Activated CD4-positive, alpha-beta T cell treated with anti-CD3 and anti-CD28 coated beads, Interleukin-2, amount 10 ng/mL, durations not matched to agents 24 days and 14 days (primary cell): ENCODE measurements at regions not wholly inside any gene's neighbourhood (a gene's known extent, or its start where the extent isn't known, plus 50 kb on each side); places are given as distances from the start of the nearest gene placed in this dataset.

Experiments used
- DNase-seq: peaks from one replicate; pipeline ENCODE4 v3.0.0; 2022
- H3K27ac Mint-ChIP-seq: one replicate; pipeline ENCODE4 v1.8.0; 2022; ENCODE audit warnings: mild to moderate bottlenecking, mixed read lengths
- H3K27me3 Mint-ChIP-seq: one replicate; pipeline ENCODE4 v1.8.0; 2022; ENCODE audit warnings: mixed read lengths
- H3K36me3 Mint-ChIP-seq: one replicate; pipeline ENCODE4 v1.8.0; 2022; ENCODE audit warnings: low read depth, mild to moderate bottlenecking, mixed read lengths
- H3K4me1 Mint-ChIP-seq: one replicate; pipeline ENCODE4 v1.8.0; 2021; ENCODE audit warnings: mixed read lengths
- H3K4me3 Mint-ChIP-seq: one replicate; pipeline ENCODE4 v1.8.0; 2022; ENCODE audit warnings: mild to moderate bottlenecking, moderate library complexity, mixed read lengths
- H3K9me3 Mint-ChIP-seq: one replicate; pipeline ENCODE4 v1.8.0; 2021; ENCODE audit warnings: mixed read lengths
- intact Hi-C: fragments of 100-400 bp; cut with micrococcal nuclease; formaldehyde crosslinking; loops from one replicate; pipeline ENCODE4 v1.15.1; 2023

DNA sequence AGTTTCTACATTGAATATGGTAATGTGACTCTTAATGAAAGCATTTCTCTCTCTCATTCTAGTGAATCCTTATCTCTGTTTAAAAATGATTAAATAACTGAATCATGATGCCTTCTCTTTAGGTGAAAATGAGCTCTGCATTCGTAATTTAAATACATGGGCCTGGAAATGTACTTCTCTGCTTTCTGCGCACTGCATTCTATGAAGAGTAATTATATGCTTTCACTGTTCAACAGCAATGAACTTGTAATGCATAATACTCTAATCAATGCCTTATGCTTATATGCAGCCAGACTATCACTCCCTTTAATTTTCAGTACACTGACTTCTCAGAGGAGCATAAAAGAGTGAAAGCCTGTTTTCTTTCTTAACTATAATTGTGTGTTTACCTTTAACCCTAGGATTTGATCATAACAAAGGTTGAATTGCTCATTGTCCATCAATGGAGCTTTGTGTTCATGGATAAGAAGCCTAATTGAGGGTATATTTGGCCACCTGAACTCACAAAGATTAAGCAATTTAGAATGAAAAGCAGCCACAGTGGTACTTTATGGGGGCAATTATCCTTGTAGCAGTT lies 330.8 kb upstream of the PDZRN3 start:
- H3K27ac Mint-ChIP-seq = no peak overlapping the region
- no peaks in the 10 kb centered on the region for H3K36me3 Mint-ChIP-seq
- H3K27me3 Mint-ChIP-seq = no peaks in the 10 kb centered on the region
- H3K4me3 Mint-ChIP-seq = no peak overlapping the region
- H3K4me1 Mint-ChIP-seq = no peaks in the 10 kb centered on the region
- no peak for DNase-seq
- intact Hi-C loops = no loop called here
- H3K9me3 Mint-ChIP-seq = peaks cover 7% of the 10 kb centered on the region

GRCh38 chr3:73954506-73954905 lies 329.8 kb upstream of the PDZRN3 start:
- intact Hi-C loops = no loop called here

DNA sequence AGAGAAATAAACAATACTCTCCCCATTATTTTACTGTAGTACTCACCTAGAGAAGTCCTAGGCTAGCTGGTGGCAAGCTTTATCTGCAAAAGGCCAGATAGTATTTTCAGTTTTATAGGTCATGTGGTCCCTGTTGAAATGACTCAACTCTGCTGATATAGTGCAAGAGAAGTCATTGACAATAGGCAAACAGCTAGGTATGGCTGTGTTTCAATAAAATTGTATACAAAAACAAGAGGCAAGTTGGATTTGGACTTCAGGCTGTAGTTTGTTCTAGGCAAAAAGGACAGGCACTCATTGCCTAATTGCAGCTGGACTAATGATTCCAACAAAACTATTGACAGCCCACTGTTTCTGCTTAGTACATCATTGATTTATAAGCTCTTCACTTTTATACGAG lies 328.0 kb upstream of the PDZRN3 start:
- no peak overlapping the region for H3K27ac Mint-ChIP-seq
- no peaks in the 10 kb centered on the region for H3K9me3 Mint-ChIP-seq
- no peak for DNase-seq
- H3K4me3 Mint-ChIP-seq = no peak overlapping the region
- intact Hi-C loops = no loop called here
- no peaks in the 10 kb centered on the region for H3K36me3 Mint-ChIP-seq
- H3K4me1 Mint-ChIP-seq = no peaks in the 10 kb centered on the region
- H3K27me3 Mint-ChIP-seq = no peaks in the 10 kb centered on the region

More at GRCh38 chr3:73954506-73954905, 329.8 kb upstream of the PDZRN3 start:
- DNase-seq = no peak
- Mint-ChIP-seq H3K36me3 (no peaks in the 10 kb centered on the region), H3K4me3 (no peak overlapping the region), H3K4me1 (no peaks in the 10 kb centered on the region), H3K27ac (no peak overlapping the region), H3K27me3 (no peaks in the 10 kb centered on the region), H3K9me3 (peaks cover 7% of the 10 kb centered on the region)

- H3K27ac Mint-ChIP-seq = no peak overlapping the region
- no peaks in the 10 kb centered on the region for H3K9me3 Mint-ChIP-seq
- no peak for DNase-seq
- intact Hi-C loops = no loop called here
- H3K27me3 Mint-ChIP-seq = no peaks in the 10 kb centered on the region
- H3K36me3 Mint-ChIP-seq = no peaks in the 10 kb centered on the region
- H3K4me3 Mint-ChIP-seq = no peak overlapping the region
- no peaks in the 10 kb centered on the region for H3K4me1 Mint-ChIP-seq
Observed at GRCh38 chr3:73950865-73951558, 326.3 kb upstream of the PDZRN3 start.

DNA sequence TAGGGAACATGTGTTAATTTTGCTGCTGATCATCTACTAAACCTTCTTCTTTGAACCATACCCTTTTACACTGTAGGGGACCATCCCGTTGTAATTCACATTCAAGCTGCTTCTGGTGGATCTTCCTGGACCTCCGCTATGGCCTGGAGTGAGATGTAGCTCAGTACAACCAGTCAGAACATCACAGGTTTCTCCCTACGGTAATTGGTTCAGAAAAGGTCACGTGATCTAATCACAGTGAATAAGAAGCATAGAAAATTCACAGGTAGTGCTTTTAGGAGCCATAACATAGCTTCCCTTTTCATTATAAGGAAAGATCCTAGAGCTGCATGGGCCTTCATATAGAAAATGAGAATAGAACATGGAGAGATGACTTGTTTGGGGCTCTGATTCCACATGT lies 320.8 kb upstream of the PDZRN3 start:
- Mint-ChIP-seq H3K27ac (no peak overlapping the region), H3K4me3 (no peak overlapping the region), H3K36me3 (no peaks in the 10 kb centered on the region), H3K27me3 (no peaks in the 10 kb centered on the region), H3K9me3 (peaks cover 7% of the 10 kb centered on the region), H3K4me1 (no peaks in the 10 kb centered on the region)
- intact Hi-C loops = no loop called here
- no peak for DNase-seq

DNA sequence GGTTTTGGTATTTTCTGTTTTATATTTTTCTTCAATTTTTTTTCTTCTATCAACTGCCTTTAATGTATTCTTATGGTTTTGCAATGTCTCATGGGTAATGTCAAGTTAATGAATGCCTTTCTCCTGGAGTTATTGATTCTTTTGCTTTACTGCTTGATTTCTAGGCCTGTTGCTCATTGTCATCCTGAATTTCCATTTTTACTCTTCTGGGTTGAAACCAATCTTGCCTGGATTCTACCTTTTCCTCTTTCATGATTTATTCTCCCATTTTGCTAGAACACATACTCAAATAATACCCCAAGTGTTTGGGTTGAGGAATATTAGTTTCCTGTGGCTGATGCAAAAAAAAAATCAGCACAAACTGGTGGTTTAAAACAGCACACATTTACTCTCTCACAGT lies 315.2 kb upstream of the PDZRN3 start:
- no peaks in the 10 kb centered on the region for H3K4me1 Mint-ChIP-seq
- H3K36me3 Mint-ChIP-seq = no peaks in the 10 kb centered on the region
- no peak overlapping the region for H3K4me3 Mint-ChIP-seq
- H3K27me3 Mint-ChIP-seq = no peaks in the 10 kb centered on the region
- H3K9me3 Mint-ChIP-seq = peaks cover 7% of the 10 kb centered on the region
- intact Hi-C loops = no loop called here
- DNase-seq = no peak
- no peak overlapping the region for H3K27ac Mint-ChIP-seq

GRCh38 chr3:73933585-73933984 lies 308.8 kb upstream of the PDZRN3 start:
- no peak for DNase-seq
- no peak overlapping the region for H3K4me3 Mint-ChIP-seq
- H3K4me1 Mint-ChIP-seq = no peaks in the 10 kb centered on the region
- no peaks in the 10 kb centered on the region for H3K36me3 Mint-ChIP-seq
- no peaks in the 10 kb centered on the region for H3K27me3 Mint-ChIP-seq
- no peak overlapping the region for H3K27ac Mint-ChIP-seq
- no peaks in the 10 kb centered on the region for H3K9me3 Mint-ChIP-seq
- intact Hi-C loops = no loop called here

DNA sequence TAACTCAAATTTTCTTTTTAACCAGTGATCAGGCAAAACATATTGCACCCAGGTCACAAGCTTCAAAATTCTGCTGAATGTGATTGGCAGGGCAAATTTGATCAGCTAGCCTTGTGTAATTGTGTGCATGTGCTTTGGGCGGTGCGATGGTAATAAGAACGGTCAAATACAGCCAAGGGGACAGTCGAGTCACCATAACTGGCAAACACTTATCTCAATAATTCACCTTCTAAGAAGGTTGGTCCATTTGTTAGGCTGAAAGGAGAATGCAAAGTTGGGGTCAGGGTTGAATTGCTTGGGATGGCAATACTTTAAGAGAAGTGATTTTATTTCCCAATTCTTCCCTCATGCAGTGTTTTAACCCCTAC lies 302.4 kb upstream of the PDZRN3 start:
- no peaks in the 10 kb centered on the region for H3K4me1 Mint-ChIP-seq
- peaks cover 3% of the 10 kb centered on the region for H3K9me3 Mint-ChIP-seq
- no peaks in the 10 kb centered on the region for H3K27me3 Mint-ChIP-seq
- H3K4me3 Mint-ChIP-seq = no peak overlapping the region
- H3K36me3 Mint-ChIP-seq = no peaks in the 10 kb centered on the region
- H3K27ac Mint-ChIP-seq = no peak overlapping the region
- intact Hi-C loops = no loop called here
- DNase-seq = no peak

DNA sequence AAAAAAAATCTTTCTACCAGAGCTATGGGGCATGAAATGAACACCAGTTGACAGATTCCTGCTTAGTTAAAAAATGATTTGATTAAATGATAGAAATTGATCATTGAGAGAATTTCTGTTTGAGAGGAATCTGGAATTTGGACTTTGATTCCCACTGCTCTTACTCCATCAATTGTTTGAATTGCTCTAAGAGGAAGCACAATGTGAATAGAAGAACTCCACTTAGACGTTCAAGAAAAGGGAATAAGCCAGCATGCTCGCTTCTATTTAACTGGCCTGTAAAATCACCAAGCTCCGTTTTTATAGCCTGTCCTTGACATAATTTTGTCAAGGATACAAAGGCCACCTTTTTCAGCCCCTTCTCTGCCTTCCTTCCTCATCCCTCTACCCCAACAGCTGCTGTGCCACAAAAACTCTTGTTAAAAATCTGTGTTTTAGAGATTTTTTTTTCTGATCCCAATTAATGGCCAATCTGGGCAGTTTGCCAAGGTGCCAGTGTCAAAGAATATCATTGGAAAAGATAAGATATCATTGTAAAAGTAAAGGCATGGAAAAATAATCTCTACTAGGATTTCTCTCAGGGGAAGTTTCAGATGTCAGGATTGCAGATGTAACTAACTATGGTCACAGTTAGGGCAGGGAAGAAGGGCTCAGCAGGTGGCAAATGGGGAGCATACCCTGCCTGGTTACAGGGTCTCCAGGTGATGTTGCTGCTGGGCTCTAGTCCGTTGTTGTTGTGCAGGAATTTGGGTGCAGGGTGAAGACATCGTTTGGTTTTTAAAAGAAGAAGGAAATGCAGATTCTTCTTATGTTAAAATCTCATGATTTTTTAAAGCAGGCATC lies 301.8 kb upstream of the PDZRN3 start:
- intact Hi-C loops = no loop called here
- Mint-ChIP-seq H3K4me3 (no peak overlapping the region), H3K27ac (no peak overlapping the region), H3K27me3 (no peaks in the 10 kb centered on the region), H3K9me3 (peaks cover 3% of the 10 kb centered on the region), H3K36me3 (no peaks in the 10 kb centered on the region), H3K4me1 (no peaks in the 10 kb centered on the region)
- no peak for DNase-seq

GRCh38 chr3:73925011-73925410 lies 300.3 kb upstream of the PDZRN3 start:
- intact Hi-C loops = no loop called here
- no peaks in the 10 kb centered on the region for H3K27me3 Mint-ChIP-seq
- no peaks in the 10 kb centered on the region for H3K4me1 Mint-ChIP-seq
- H3K9me3 Mint-ChIP-seq = peaks cover 3% of the 10 kb centered on the region
- H3K27ac Mint-ChIP-seq = no peak overlapping the region
- DNase-seq = no peak
- H3K36me3 Mint-ChIP-seq = no peaks in the 10 kb centered on the region
- no peak overlapping the region for H3K4me3 Mint-ChIP-seq

- H3K9me3 Mint-ChIP-seq = peaks cover 3% of the 10 kb centered on the region
- intact Hi-C loops = no loop called here
- no peaks in the 10 kb centered on the region for H3K36me3 Mint-ChIP-seq
- H3K4me1 Mint-ChIP-seq = no peaks in the 10 kb centered on the region
- no peaks in the 10 kb centered on the region for H3K27me3 Mint-ChIP-seq
- no peak overlapping the region for H3K4me3 Mint-ChIP-seq
- H3K27ac Mint-ChIP-seq = no peak overlapping the region
- no peak for DNase-seq
Observed at GRCh38 chr3:73924048-73924447, 299.3 kb upstream of the PDZRN3 start.

DNA sequence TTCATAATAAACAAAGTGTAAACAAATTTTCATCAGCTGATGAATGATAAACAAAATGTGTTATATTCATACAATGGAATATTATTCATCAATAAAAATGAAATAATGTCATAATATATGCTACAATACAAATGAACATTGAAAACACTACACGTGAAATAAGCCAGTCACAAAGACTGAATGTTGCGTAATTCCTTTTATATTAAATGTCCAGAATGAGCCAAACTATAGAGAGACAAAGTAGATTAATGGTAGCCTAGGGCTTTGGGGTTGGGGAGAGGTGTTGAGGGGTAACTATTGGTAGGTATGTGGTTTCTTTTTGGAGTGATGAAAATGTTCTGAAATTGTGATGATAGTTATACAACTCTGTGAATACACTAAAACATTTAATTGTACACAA lies 292.9 kb upstream of the PDZRN3 start:
- Mint-ChIP-seq H3K27me3 (no peaks in the 10 kb centered on the region), H3K4me1 (no peaks in the 10 kb centered on the region), H3K27ac (no peak overlapping the region), H3K4me3 (no peak overlapping the region), H3K9me3 (no peaks in the 10 kb centered on the region), H3K36me3 (no peaks in the 10 kb centered on the region)
- intact Hi-C loops = no loop called here
- no peak for DNase-seq

DNA sequence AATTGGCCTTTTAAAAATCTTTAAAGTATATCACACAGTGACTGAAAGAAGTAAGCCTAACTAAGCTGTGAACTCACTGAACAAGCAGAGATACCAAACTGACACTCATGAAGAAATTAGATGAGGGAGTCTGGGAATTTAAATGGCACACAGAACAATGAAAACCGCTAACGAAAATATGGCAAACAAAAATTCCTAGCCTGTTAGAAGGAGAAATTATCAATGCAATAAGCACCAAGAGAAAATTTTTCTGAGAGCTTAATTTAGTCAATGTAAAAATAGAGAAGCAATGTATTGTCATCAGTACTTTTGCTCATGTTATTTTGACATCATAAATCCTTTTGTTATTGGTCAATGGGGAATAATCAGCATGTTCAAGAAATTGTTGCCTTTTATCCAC lies 291.1 kb upstream of the PDZRN3 start:
- H3K36me3 Mint-ChIP-seq = no peaks in the 10 kb centered on the region
- no peak overlapping the region for H3K4me3 Mint-ChIP-seq
- H3K27ac Mint-ChIP-seq = no peak overlapping the region
- intact Hi-C loops = no loop called here
- H3K4me1 Mint-ChIP-seq = no peaks in the 10 kb centered on the region
- DNase-seq = no peak
- no peaks in the 10 kb centered on the region for H3K9me3 Mint-ChIP-seq
- no peaks in the 10 kb centered on the region for H3K27me3 Mint-ChIP-seq

DNA sequence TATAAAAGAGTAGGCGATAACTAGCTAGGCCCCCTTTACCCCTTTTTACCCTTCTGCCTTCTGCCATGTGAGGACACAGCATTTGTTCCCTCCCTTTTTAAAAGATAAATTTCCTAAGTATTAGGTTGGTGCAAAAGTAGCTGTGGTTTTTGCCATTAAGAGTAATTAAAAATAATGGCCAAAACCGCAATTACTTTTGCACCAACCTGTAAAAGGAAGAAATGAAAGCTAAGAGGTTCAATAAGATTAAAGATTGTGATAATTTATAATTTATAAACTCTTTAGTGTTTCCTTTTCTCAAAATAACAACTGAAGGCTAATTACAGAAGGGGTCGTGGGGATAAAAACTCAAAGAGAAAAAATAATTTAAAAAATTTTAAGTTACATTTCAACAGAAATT lies 283.5 kb upstream of the PDZRN3 start:
- Mint-ChIP-seq H3K9me3 (no peaks in the 10 kb centered on the region), H3K4me1 (no peaks in the 10 kb centered on the region), H3K27me3 (no peaks in the 10 kb centered on the region), H3K36me3 (no peaks in the 10 kb centered on the region), H3K27ac (no peak overlapping the region), H3K4me3 (no peak overlapping the region)
- no peak for DNase-seq
- intact Hi-C loops = no loop called here
